ENCODE measurements at regions not wholly inside any gene's neighbourhood (a gene's known extent, or its start where the extent isn't known, plus 50 kb on each side); places are given as distances from the start of the nearest gene placed in this dataset.

- Histone ChIP-seq H3K36me3 (ENCODE audit: control insufficient read depth in 2 of 3, insufficient read depth in 3 of 3, low read length in 3 of 3) (no peaks in the 10 kb centered on the region), H3K4me3 (ENCODE audit: low read length in 3 of 3) (no peak overlapping the region), H3K27ac (ENCODE audit: low read depth in 2 of 2, low read length in 2 of 2) (no peak overlapping the region), H3K27me3 (ENCODE audit: control insufficient read depth, insufficient read depth, low read length) (no peaks in the 10 kb centered on the region), H3K9ac (ENCODE audit: low read length in 3 of 3) (no peak overlapping the region), H3K4me1 (ENCODE audit: control insufficient read depth in 2 of 3, insufficient read depth in 2 of 3, low read depth in 1 of 3, low read length in 3 of 3) (no peaks in the 10 kb centered on the region), H3K9me3 (ENCODE audit: control insufficient read depth in 2 of 3, insufficient read depth in 1 of 3, low read length in 3 of 3) (no peaks in the 10 kb centered on the region)
- FAIRE-seq (no peak), DNase-seq (no peak)
- intact Hi-C loops (cut with DNase I), result no loop called here
- TF ChIP-seq, protein P1, sequence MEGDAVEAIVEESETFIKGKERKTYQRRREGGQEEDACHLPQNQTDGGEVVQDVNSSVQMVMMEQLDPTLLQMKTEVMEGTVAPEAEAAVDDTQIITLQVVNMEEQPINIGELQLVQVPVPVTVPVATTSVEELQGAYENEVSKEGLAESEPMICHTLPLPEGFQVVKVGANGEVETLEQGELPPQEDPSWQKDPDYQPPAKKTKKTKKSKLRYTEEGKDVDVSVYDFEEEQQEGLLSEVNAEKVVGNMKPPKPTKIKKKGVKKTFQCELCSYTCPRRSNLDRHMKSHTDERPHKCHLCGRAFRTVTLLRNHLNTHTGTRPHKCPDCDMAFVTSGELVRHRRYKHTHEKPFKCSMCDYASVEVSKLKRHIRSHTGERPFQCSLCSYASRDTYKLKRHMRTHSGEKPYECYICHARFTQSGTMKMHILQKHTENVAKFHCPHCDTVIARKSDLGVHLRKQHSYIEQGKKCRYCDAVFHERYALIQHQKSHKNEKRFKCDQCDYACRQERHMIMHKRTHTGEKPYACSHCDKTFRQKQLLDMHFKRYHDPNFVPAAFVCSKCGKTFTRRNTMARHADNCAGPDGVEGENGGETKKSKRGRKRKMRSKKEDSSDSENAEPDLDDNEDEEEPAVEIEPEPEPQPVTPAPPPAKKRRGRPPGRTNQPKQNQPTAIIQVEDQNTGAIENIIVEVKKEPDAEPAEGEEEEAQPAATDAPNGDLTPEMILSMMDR (IDR thresholded peaks at IDR 0.05; ENCODE audit: borderline replicate concordance, extremely low read depth, insufficient read depth), result no peak
Measured at GRCh38 chrX:34891391-34891790, 51.2 kb upstream of the FAM47B start.

All from kidney (tissue), 13 donors.